Body of pancreas (tissue), 4 donors: ENCODE measurements at regions not wholly inside any gene's neighbourhood (a gene's known extent, or its start where the extent isn't known, plus 50 kb on each side); places are given as distances from the start of the nearest gene placed in this dataset.

ENCODE experiments used
- CTCF ChIP-seq, 7 experiments: fragments of 450-650 bp in 4 of 7; fragments of 200-600 bp in 3 of 7; sonication (generic) in 3 of 7; IDR thresholded peaks; one replicate each; pipeline ENCODE4 v1.5.1; 2016 to 2019; ENCODE audit warnings: antibody characterized with exemption in 7 of 7
- POLR2A ChIP-seq, 3 donors: fragments of 450-650 bp; IDR thresholded peaks; one replicate each; pipeline ENCODE4 v1.6.1; 2016; ENCODE audit warnings: antibody characterized with exemption in 3 of 3, mild to moderate bottlenecking in 2 of 3

- TF ChIP-seq POLR2A (IDR thresholded peaks at IDR 0.05) (no peak), CTCF (IDR thresholded peaks at IDR 0.05) (no peak)
Measured at GRCh38 chr15:38690216-38690615, 125.6 kb upstream of the RASGRP1 start.
